GM18951 (cell line): ENCODE measurements at regions not wholly inside any gene's neighbourhood (a gene's known extent, or its start where the extent isn't known, plus 50 kb on each side); places are given as distances from the start of the nearest gene placed in this dataset.
"Not testable (repeated sequence)": the region's sequence is repeated elsewhere in the genome, so short reads cannot be mapped to it uniquely, and the experiment has no call there.

Experiments used
- POLR2A ChIP-seq: IDR thresholded peaks from 4 replicates; pipeline ENCODE4 v1.6.1; 2011; ENCODE audit warnings: mild to moderate bottlenecking; ENCODE audit not compliant: insufficient read length, insufficient read depth; ENCODE audit errors: extremely low read depth
- in situ Hi-C: fragments of 300-500 bp; cut with MboI; formaldehyde crosslinking; loops from one replicate; pipeline ENCODE4 v1.12.0; 2022; ENCODE audit warnings: low sequenced_read_pairs, mixed read lengths, inconsistent platforms; ENCODE audit not compliant: unreplicated experiment

DNA sequence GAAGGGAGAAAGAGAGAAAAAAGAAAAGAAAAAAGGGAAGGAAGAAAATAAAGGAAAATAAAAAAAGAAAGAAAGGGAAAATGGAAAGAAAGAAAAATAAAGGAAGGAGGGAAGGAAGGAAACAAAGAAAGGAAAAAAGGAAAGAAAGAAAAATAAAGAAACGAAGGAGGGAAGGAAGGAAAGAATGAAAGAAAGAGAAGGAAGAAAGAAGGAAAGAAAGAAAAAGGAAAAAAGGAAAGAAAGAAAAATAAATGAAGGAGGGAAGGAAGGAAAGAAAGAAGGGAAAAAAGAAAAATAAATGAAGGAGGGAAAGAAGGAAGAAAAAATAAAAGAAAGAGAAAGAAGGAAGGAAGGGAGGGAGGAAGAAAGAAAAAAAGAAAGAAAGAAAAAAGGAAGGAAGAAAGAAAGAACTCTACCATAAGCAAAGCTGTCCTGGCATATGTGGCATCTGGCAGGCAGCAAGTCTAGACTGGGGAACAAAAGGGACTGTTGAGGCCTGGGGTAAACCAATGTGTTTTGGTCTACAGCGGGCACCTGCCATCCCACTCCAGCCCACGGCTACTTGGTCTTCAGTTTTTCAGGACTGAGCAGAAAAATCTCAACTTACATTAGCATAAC, 86.9 kb downstream of the TFAP2C start:
- in situ Hi-C loops, result no loop called here
- no peak for TF ChIP-seq POLR2A

DNA sequence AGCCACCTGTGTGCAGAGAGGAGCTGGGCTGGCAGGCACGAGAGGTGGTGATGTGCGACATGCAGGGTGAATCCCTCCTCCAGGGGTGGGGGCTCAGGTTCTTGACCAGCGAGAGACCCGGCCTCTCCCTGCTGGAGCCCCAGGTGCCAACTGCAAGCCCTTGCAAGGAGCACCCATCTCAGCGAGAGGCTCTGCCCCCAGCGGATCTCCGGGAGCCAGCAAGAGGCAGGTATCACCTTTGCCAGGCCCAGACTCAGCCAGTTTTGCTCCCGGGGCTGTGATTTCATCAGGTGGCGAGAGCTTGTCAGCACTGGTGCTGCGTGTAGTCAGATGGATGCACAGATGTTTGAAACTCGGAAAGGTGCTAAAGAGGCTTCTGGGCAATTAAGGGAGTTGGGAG, 87.7 kb downstream of the TFAP2C start:
- no peak for TF ChIP-seq POLR2A

DNA sequence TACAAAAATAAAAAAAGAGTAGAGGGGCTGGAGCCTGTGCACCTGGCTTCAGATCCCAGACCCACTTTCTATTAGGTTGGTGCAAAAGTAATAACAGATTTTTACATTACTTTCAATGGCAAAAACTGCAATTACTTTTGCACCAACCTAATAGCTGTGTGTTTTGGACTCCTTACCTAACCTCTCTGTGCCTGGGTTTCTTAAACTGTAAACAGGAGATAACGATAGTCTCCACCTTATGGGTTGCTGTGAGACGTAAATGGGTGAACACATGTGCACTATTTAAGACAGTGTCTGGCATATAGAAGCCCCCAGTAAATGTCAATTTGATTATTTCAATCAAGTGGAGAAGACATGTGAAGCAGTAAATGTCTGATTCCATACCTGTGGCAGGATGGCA, 89.7 kb downstream of the TFAP2C start:
- in situ Hi-C loops, result no loop called here
- TF ChIP-seq POLR2A, result no peak

More for the DNA sequence above, 87.7 kb downstream of the TFAP2C start:
- in situ Hi-C loops, result no loop called here

DNA sequence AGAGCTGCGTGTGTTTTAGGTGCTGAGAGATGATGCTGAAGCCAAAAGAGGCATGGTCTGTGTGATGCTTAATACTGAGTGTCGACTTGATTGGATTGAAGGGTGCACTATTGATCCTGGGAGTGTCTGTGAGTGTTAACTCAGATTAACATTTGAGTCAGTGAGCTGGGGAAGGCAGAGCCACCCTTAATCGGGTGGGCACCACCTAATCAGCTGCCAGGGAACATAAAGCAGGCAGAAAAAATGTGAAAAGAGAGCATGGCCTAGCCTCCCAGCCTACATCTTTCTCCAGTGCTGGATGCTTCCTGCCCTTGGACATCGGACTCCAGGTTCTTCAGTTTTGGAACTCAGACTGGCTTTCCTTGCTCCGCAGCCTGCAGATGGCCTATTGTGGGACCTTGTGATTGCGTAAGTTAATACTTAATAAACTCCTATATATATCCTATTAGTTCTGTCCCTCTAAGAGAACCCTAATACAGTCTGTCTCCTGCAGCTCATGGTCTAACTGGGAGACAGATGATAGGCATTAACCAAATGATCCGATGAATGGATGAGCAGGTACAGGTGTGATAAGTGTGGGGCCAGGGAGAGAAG, 91.6 kb downstream of the TFAP2C start:
- in situ Hi-C loops, result no loop called here
- TF ChIP-seq POLR2A, result no peak

DNA sequence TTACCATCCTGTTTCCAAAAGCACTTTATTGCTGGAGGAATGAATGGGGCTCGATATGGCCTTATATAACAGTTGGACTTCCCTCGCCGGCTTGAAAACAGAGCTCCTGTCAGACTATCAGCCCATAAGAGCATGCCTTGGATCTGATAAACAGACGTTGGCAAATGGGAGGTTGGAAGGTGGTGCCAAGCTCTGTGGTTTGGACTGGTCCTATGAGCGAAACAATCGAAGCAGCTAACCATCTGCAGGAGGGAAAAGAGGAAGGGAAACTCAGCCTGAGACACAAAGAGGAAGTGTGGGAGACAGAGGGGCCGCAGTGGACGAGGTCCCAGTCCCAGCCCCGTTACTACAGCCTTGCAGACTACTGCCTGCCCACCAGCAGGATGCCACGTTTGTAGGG, 92.9 kb downstream of the TFAP2C start:
- TF ChIP-seq POLR2A, result no peak
- in situ Hi-C loops, result no loop called here

DNA sequence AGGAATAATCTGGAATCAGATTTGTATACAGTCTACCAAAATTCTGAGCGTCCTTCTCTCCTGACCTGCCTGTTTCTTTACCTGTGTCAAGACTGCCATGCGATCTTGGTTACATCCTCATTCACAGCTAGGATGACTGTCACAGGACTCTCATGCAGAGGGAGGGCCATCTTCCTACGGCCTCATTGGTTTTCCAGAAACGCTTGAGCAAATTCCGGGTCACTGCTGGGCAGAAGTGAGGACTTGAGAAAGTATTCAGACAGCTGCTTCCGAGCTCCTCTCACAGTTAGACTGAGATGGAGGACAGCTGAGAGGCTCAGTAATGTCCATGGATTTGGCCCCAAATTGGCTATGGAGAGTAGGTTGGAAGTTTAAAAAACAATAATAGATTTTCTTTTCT, 94.2 kb downstream of the TFAP2C start:
- no peak for TF ChIP-seq POLR2A
- in situ Hi-C loops, result no loop called here

DNA sequence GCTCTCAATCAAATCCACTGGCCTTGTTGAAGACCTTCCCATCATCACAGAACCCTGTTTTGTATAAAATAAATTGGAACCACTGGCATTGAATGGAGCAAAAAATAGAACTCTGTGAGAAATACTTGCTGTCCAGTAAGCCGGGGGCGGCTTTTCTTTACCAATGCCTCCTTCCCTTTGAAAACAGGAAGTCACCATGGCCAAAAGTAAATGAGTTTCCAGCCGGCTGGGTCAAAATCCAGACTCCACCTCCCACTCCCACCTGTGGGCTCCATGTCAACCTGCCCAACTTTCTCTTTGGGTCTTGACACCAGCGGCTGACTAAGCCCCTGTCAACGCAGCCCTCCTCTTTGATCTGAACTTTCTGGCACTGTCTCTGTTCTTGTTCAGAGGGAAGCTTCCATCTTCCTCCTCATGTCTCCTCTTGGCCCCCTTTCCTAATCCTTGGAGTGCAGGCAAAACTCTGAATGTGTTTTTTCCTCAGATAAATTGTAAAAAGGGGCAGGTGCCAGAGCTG, 95.2 kb downstream of the TFAP2C start:
- in situ Hi-C loops, result no loop called here
- TF ChIP-seq POLR2A, result no peak

DNA sequence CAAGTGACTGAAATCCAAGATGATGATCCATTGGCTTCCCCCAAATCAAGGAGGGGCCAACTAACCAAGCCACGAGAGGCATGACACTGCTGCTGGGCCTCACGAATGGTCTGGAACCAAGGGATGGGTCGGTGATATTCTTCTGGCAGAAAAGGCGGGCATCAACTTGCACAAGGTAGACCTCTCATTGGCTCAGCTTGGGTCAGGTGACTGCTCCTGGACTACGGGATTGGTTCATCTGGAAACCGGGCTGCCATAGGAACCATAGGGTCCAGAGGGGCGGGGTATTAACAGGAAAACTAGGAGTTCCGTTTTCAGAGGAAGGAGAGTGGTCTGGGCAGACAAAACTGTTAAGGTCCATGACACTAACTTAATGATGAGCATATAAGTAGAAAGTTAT, 100.9 kb downstream of the TFAP2C start:
- no peak for TF ChIP-seq POLR2A
- in situ Hi-C loops, result no loop called here

DNA sequence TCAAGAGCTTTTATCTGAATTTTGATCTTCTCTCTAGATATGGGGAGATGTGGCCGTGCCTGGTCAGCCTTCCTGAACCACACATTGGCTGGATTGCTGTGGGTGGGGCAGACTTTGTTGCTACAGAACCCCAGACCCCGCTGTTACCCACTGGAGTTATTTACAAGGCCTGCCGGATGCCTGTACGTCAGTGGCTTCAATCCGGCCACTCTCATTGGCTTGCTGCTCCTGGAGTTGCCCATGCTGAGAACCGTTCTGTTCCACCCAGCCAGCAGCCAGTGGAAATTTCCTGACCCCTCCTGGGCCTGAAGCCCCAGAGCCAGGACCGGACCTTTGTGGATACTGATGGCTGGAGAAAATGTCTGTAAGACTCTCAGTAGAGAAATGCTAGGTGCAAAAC, 101.9 kb downstream of the TFAP2C start:
- TF ChIP-seq POLR2A, result no peak
- in situ Hi-C loops, result no loop called here

DNA sequence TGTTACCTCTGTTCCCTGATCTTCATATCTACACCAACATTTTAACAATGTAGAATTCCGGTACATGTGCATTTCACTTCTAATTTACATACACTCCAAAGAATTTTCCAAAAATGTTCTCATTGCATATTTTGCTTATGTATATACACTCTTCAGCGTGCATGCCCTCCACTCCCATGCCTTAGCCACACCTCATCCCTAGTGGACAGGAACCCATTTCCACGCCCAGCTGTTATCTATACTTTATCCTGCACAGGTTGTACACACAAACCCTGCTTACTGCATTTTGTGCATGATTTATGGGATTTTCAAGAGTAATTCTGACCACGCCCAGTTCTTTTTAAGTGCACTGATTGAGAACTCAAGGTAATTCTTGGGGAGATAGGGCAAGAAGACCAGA, 102.4 kb downstream of the TFAP2C start:
- no peak for TF ChIP-seq POLR2A
- in situ Hi-C loops, result no loop called here

DNA sequence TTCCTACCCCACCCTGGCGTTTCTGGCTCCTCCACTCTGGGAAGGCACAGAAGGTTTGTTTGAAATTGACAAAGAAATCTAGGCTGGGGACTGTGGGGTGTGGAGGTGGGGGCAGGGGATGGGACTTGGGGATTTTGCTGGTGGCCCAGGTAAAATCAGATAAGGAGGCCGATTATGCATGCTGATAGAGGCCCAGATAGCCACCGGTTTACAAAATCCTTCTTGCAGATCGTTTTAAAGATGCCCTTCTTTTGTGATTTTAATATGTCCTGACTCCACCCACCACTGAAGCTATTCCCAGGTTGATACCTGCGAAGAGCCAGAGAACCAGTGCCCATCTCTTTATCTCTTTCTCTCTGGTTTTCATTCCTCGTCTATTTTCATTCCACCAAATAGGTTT, 104.9 kb downstream of the TFAP2C start:
- no peak for TF ChIP-seq POLR2A
- in situ Hi-C loops, result no loop called here

DNA sequence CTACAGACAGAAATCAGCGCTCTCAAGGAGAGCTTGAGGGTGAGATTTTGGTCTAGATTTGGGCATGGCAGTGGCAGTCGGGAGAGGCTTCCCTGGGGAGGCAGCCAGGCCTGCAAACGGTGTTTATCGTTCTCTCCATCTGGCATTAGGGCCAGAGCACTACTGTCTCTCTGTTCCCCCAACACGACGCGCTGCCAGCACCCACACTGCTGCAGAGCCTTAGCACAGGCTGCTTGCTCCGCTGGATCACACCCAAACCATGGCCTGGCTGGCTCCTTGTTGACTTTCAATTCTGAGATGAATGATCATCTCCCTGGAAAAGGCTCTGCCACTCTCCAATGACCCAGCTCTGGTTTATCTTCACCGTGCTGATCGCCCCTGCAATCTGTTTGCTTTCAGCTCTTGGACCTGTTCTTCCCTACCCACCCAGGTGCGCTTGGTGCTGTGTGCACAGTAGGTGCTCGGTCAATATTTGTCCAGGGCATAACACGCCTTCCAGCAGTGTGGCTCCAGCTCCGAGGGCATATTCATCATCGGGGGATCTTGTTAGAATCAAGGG, 106.1 kb downstream of the TFAP2C start:
- TF ChIP-seq POLR2A, result no peak
- in situ Hi-C loops, result no loop called here

DNA sequence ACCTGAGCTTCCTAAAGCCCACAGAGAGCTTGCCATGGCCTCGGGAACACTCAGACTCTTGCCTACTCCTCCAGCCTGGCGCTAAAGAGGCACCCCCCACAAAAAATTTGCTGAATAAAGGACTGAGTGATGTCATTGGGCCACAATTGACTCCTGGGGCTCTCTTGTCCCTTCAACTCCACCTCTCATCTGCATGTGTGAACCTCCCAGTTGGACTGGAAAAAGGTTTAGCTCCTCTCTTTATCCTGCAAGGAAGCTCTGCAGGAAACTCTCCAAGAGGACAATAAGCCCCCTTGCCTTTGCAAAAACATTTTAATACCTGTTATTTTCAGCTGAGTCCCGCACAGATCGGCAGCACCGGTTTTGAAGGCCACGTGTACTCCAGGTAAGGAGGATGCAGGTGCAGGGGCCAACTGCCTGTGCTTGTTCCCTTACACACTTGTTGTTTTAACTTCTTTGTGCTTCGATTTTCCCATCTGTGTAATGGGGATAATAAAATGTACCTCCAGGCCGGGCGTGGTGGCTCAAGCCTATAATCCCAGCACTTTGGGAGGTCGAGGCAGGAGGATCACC, 107.3 kb downstream of the TFAP2C start:
- no peak for TF ChIP-seq POLR2A
- in situ Hi-C loops, result no loop called here

DNA sequence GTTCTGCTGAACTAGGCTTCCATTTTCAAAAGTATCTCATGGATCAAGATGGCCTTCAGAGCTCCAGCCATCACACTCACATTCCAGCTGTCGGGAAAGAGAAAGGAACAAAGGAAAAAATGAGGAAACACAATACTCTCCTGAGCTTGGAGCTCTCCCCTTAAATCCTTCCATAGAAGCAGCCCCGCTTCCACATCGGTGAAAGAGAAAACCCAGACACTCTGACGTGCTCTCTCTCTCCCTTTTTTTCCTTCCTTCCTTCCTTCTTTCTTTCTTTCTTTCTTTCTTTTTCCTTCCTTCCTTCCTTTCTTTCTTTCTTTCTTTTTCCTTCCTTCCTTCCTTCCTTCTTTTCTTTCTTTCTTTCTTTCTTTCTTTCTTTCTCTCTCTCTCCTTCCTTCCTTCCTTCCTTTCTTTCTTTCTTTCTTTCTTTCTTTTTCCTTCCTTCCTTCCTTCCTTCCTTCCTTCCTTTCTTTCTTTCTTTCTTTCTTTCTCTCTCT, 115.3 kb downstream of the TFAP2C start:
- in situ Hi-C loops, result not testable (repeated sequence)
